Activated naive CD8-positive, alpha-beta T cell (primary cell): ENCODE measurements at regions not wholly inside any gene's neighbourhood (a gene's known extent, or its start where the extent isn't known, plus 50 kb on each side); places are given as distances from the start of the nearest gene placed in this dataset.

ENCODE experiments used
- H3K27ac Mint-ChIP-seq: one replicate; pipeline ENCODE4 v1.8.0; 2021; ENCODE audit warnings: mixed read lengths
- H3K27me3 Mint-ChIP-seq: one replicate; pipeline ENCODE4 v1.8.0; 2021; ENCODE audit warnings: mixed read lengths
- H3K36me3 Mint-ChIP-seq: one replicate; pipeline ENCODE4 v1.8.0; 2021; ENCODE audit warnings: mixed read lengths
- H3K4me1 Mint-ChIP-seq: one replicate; pipeline ENCODE4 v1.8.0; 2021; ENCODE audit warnings: low read depth, mixed read lengths
- H3K4me3 Mint-ChIP-seq: one replicate; pipeline ENCODE4 v1.8.0; 2021; ENCODE audit warnings: mild to moderate bottlenecking, mixed read lengths
- H3K9me3 Mint-ChIP-seq: one replicate; pipeline ENCODE4 v1.8.0; 2021; ENCODE audit warnings: low read depth, mixed read lengths

GRCh38 chr3:24715171-24715792 is 220.6 kb upstream of the THRB start:
- no peaks in the 10 kb centered on the region for H3K4me1 Mint-ChIP-seq
- H3K27ac Mint-ChIP-seq, result no peak overlapping the region
- no peaks in the 10 kb centered on the region for H3K27me3 Mint-ChIP-seq
- no peaks in the 10 kb centered on the region for H3K36me3 Mint-ChIP-seq
- no peak overlapping the region for H3K4me3 Mint-ChIP-seq
- no peaks in the 10 kb centered on the region for H3K9me3 Mint-ChIP-seq

- no peak overlapping the region for H3K27ac Mint-ChIP-seq
- no peaks in the 10 kb centered on the region for H3K27me3 Mint-ChIP-seq
- no peaks in the 10 kb centered on the region for H3K9me3 Mint-ChIP-seq
- H3K4me3 Mint-ChIP-seq, result no peak overlapping the region
- H3K36me3 Mint-ChIP-seq, result no peaks in the 10 kb centered on the region
- no peaks in the 10 kb centered on the region for H3K4me1 Mint-ChIP-seq
These were observed 227.4 kb upstream of the THRB start for GRCh38 chr3:24722087-24722486.

GRCh38 chr3:24725514-24726255 is 231.0 kb upstream of the THRB start:
- H3K4me3 Mint-ChIP-seq, result no peak overlapping the region
- no peaks in the 10 kb centered on the region for H3K4me1 Mint-ChIP-seq
- no peak overlapping the region for H3K27ac Mint-ChIP-seq
- H3K36me3 Mint-ChIP-seq, result no peaks in the 10 kb centered on the region
- H3K27me3 Mint-ChIP-seq, result no peaks in the 10 kb centered on the region
- H3K9me3 Mint-ChIP-seq, result no peaks in the 10 kb centered on the region

- Mint-ChIP-seq H3K27ac (no peak overlapping the region), H3K27me3 (no peaks in the 10 kb centered on the region), H3K9me3 (no peaks in the 10 kb centered on the region), H3K36me3 (no peaks in the 10 kb centered on the region), H3K4me3 (no peak overlapping the region), H3K4me1 (no peaks in the 10 kb centered on the region)
These were observed 231.8 kb upstream of the THRB start for GRCh38 chr3:24726423-24726822.

- Mint-ChIP-seq H3K9me3 (no peaks in the 10 kb centered on the region), H3K4me3 (no peak overlapping the region), H3K36me3 (no peaks in the 10 kb centered on the region), H3K27ac (no peak overlapping the region), H3K4me1 (no peaks in the 10 kb centered on the region), H3K27me3 (no peaks in the 10 kb centered on the region)
These were observed 235.5 kb upstream of the THRB start for GRCh38 chr3:24730173-24730572.

- no peak overlapping the region for H3K4me3 Mint-ChIP-seq
- no peak overlapping the region for H3K27ac Mint-ChIP-seq
- no peaks in the 10 kb centered on the region for H3K9me3 Mint-ChIP-seq
- no peaks in the 10 kb centered on the region for H3K27me3 Mint-ChIP-seq
- no peaks in the 10 kb centered on the region for H3K36me3 Mint-ChIP-seq
- H3K4me1 Mint-ChIP-seq, result no peaks in the 10 kb centered on the region
These were observed 239.4 kb upstream of the THRB start for GRCh38 chr3:24734019-24734418.

GRCh38 chr3:24736701-24737100 is 242.1 kb upstream of the THRB start:
- Mint-ChIP-seq H3K27ac (no peak overlapping the region), H3K27me3 (no peaks in the 10 kb centered on the region), H3K36me3 (no peaks in the 10 kb centered on the region), H3K4me1 (no peaks in the 10 kb centered on the region), H3K9me3 (no peaks in the 10 kb centered on the region), H3K4me3 (no peak overlapping the region)

- Mint-ChIP-seq H3K36me3 (no peaks in the 10 kb centered on the region), H3K4me3 (no peak overlapping the region), H3K9me3 (peaks cover 5% of the 10 kb centered on the region), H3K27ac (no peak overlapping the region), H3K4me1 (no peaks in the 10 kb centered on the region), H3K27me3 (no peaks in the 10 kb centered on the region)
These were observed 245.7 kb upstream of the THRB start for GRCh38 chr3:24740326-24740725.

- Mint-ChIP-seq H3K4me3 (no peak overlapping the region), H3K27ac (no peak overlapping the region), H3K27me3 (no peaks in the 10 kb centered on the region), H3K36me3 (no peaks in the 10 kb centered on the region), H3K9me3 (peaks cover 5% of the 10 kb centered on the region), H3K4me1 (no peaks in the 10 kb centered on the region)
These were observed 246.9 kb upstream of the THRB start for GRCh38 chr3:24741506-24741905.

GRCh38 chr3:24748520-24748919 is 253.9 kb upstream of the THRB start:
- H3K4me3 Mint-ChIP-seq, result no peak overlapping the region
- no peaks in the 10 kb centered on the region for H3K9me3 Mint-ChIP-seq
- no peaks in the 10 kb centered on the region for H3K36me3 Mint-ChIP-seq
- no peaks in the 10 kb centered on the region for H3K4me1 Mint-ChIP-seq
- no peaks in the 10 kb centered on the region for H3K27me3 Mint-ChIP-seq
- H3K27ac Mint-ChIP-seq, result no peak overlapping the region

GRCh38 chr3:24751020-24751419 is 256.4 kb upstream of the THRB start:
- Mint-ChIP-seq H3K9me3 (no peaks in the 10 kb centered on the region), H3K27ac (no peak overlapping the region), H3K4me1 (no peaks in the 10 kb centered on the region), H3K27me3 (no peaks in the 10 kb centered on the region), H3K4me3 (no peak overlapping the region), H3K36me3 (no peaks in the 10 kb centered on the region)

- no peaks in the 10 kb centered on the region for H3K27me3 Mint-ChIP-seq
- no peak overlapping the region for H3K4me3 Mint-ChIP-seq
- H3K9me3 Mint-ChIP-seq, result no peaks in the 10 kb centered on the region
- no peaks in the 10 kb centered on the region for H3K36me3 Mint-ChIP-seq
- H3K27ac Mint-ChIP-seq, result no peak overlapping the region
- H3K4me1 Mint-ChIP-seq, result no peaks in the 10 kb centered on the region
These were observed 261.6 kb upstream of the THRB start for GRCh38 chr3:24756101-24756888.

- H3K36me3 Mint-ChIP-seq, result no peaks in the 10 kb centered on the region
- H3K9me3 Mint-ChIP-seq, result no peaks in the 10 kb centered on the region
- H3K27ac Mint-ChIP-seq, result no peak overlapping the region
- H3K4me3 Mint-ChIP-seq, result no peak overlapping the region
- no peaks in the 10 kb centered on the region for H3K4me1 Mint-ChIP-seq
- H3K27me3 Mint-ChIP-seq, result no peaks in the 10 kb centered on the region
These were observed 268.7 kb upstream of the THRB start for GRCh38 chr3:24763393-24763792.

- Mint-ChIP-seq H3K4me3 (no peak overlapping the region), H3K27ac (no peak overlapping the region), H3K27me3 (no peaks in the 10 kb centered on the region), H3K36me3 (no peaks in the 10 kb centered on the region), H3K9me3 (peaks cover 3% of the 10 kb centered on the region), H3K4me1 (no peaks in the 10 kb centered on the region)
These were observed 269.7 kb upstream of the THRB start for GRCh38 chr3:24764236-24764915.

- Mint-ChIP-seq H3K4me1 (no peaks in the 10 kb centered on the region), H3K4me3 (no peak overlapping the region), H3K36me3 (no peaks in the 10 kb centered on the region), H3K9me3 (peaks cover 3% of the 10 kb centered on the region), H3K27me3 (no peaks in the 10 kb centered on the region), H3K27ac (no peak overlapping the region)
These were observed 270.7 kb upstream of the THRB start for GRCh38 chr3:24765399-24765798.
